ENCODE measurements at regions not wholly inside any gene's neighbourhood (a gene's known extent, or its start where the extent isn't known, plus 50 kb on each side); places are given as distances from the start of the nearest gene placed in this dataset.

DNA sequence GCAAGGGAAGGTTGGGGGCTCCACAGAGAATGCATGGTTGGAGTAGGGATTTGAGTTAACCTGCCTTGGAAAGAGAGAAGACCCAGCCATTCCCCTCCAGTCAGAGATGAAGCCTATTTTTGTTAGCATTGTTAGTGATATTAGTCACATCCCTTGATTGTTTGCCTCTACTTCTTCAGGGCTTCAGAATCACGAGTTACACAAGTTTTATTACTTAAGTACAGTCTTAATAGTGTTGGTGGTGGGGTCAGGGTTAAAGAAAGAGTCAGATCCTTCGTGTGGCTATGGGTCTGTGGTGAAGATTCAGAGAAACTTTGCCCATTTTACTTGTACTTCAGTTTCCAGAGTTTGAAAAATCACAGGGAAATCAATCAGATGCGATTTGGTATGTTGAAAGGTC lies 363.1 kb downstream of the LRIG3 start:
- no peak for DNase-seq (ENCODE audit: low spot score)
- no peaks in the 10 kb centered on the region for H3K36me3 ChIP-seq (ENCODE audit: control insufficient read depth in 4 of 4, insufficient read depth in 3 of 4, low read depth in 1 of 4, low read length in 3 of 4)
- H3K9ac ChIP-seq (ENCODE audit: low read depth in 1 of 2, low read length in 2 of 2): no peak overlapping the region
- no peaks in the 10 kb centered on the region for H3K27me3 ChIP-seq (ENCODE audit: control insufficient read depth in 4 of 4, insufficient read depth in 4 of 4, low read length in 3 of 4)
- no peak overlapping the region for H3K27ac ChIP-seq (ENCODE audit: low read depth in 1 of 2, low read length in 2 of 2)
- no peaks in the 10 kb centered on the region for H3K9me3 ChIP-seq (ENCODE audit: control insufficient read depth in 4 of 4, low read length in 3 of 4)
- H3K4me3 ChIP-seq (ENCODE audit: low read depth in 1 of 3, low read length in 3 of 3): no peak overlapping the region
- H3K4me1 ChIP-seq (ENCODE audit: control insufficient read depth in 4 of 4, insufficient read depth in 4 of 4, low read length in 3 of 4): no peaks in the 10 kb centered on the region
- 36% methylated on average over 3 of the region's 3 CpGs for WGBS
- TF ChIP-seq FOXA1 (IDR thresholded peaks at IDR 0.05): no peak
- no peak for TF ChIP-seq FOXA2 (IDR thresholded peaks at IDR 0.05)
- TF ChIP-seq HNF4A (conservative IDR thresholded peaks at IDR 0.05): no peak
- TF ChIP-seq SP1 (IDR thresholded peaks at IDR 0.05): no peak
- TF ChIP-seq TAF1 (conservative IDR thresholded peaks at IDR 0.05): no peak
- TF ChIP-seq YY1 (IDR thresholded peaks at IDR 0.05): no peak
- TF ChIP-seq, protein P1, sequence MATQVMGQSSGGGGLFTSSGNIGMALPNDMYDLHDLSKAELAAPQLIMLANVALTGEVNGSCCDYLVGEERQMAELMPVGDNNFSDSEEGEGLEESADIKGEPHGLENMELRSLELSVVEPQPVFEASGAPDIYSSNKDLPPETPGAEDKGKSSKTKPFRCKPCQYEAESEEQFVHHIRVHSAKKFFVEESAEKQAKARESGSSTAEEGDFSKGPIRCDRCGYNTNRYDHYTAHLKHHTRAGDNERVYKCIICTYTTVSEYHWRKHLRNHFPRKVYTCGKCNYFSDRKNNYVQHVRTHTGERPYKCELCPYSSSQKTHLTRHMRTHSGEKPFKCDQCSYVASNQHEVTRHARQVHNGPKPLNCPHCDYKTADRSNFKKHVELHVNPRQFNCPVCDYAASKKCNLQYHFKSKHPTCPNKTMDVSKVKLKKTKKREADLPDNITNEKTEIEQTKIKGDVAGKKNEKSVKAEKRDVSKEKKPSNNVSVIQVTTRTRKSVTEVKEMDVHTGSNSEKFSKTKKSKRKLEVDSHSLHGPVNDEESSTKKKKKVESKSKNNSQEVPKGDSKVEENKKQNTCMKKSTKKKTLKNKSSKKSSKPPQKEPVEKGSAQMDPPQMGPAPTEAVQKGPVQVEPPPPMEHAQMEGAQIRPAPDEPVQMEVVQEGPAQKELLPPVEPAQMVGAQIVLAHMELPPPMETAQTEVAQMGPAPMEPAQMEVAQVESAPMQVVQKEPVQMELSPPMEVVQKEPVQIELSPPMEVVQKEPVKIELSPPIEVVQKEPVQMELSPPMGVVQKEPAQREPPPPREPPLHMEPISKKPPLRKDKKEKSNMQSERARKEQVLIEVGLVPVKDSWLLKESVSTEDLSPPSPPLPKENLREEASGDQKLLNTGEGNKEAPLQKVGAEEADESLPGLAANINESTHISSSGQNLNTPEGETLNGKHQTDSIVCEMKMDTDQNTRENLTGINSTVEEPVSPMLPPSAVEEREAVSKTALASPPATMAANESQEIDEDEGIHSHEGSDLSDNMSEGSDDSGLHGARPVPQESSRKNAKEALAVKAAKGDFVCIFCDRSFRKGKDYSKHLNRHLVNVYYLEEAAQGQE (IDR thresholded peaks at IDR 0.05): no peak
- TF ChIP-seq, protein P2, sequence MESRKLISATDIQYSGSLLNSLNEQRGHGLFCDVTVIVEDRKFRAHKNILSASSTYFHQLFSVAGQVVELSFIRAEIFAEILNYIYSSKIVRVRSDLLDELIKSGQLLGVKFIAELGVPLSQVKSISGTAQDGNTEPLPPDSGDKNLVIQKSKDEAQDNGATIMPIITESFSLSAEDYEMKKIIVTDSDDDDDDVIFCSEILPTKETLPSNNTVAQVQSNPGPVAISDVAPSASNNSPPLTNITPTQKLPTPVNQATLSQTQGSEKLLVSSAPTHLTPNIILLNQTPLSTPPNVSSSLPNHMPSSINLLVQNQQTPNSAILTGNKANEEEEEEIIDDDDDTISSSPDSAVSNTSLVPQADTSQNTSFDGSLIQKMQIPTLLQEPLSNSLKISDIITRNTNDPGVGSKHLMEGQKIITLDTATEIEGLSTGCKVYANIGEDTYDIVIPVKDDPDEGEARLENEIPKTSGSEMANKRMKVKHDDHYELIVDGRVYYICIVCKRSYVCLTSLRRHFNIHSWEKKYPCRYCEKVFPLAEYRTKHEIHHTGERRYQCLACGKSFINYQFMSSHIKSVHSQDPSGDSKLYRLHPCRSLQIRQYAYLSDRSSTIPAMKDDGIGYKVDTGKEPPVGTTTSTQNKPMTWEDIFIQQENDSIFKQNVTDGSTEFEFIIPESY (IDR thresholded peaks at IDR 0.05): no peak
- TF ChIP-seq, protein P3, sequence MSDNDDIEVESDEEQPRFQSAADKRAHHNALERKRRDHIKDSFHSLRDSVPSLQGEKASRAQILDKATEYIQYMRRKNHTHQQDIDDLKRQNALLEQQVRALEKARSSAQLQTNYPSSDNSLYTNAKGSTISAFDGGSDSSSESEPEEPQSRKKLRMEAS (IDR thresholded peaks at IDR 0.05): no peak
- TF ChIP-seq GABPA (IDR thresholded peaks at IDR 0.05 in 1 of 2, conservative IDR thresholded peaks at IDR 0.05 in 1 of 2): no peak
- no peak for TF ChIP-seq NR2F2 (IDR thresholded peaks at IDR 0.05)
- TF ChIP-seq, protein P4, sequence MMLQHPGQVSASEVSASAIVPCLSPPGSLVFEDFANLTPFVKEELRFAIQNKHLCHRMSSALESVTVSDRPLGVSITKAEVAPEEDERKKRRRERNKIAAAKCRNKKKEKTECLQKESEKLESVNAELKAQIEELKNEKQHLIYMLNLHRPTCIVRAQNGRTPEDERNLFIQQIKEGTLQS (IDR thresholded peaks at IDR 0.05): no peak
- TF ChIP-seq, protein P5, sequence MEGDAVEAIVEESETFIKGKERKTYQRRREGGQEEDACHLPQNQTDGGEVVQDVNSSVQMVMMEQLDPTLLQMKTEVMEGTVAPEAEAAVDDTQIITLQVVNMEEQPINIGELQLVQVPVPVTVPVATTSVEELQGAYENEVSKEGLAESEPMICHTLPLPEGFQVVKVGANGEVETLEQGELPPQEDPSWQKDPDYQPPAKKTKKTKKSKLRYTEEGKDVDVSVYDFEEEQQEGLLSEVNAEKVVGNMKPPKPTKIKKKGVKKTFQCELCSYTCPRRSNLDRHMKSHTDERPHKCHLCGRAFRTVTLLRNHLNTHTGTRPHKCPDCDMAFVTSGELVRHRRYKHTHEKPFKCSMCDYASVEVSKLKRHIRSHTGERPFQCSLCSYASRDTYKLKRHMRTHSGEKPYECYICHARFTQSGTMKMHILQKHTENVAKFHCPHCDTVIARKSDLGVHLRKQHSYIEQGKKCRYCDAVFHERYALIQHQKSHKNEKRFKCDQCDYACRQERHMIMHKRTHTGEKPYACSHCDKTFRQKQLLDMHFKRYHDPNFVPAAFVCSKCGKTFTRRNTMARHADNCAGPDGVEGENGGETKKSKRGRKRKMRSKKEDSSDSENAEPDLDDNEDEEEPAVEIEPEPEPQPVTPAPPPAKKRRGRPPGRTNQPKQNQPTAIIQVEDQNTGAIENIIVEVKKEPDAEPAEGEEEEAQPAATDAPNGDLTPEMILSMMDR (IDR thresholded peaks at IDR 0.05; ENCODE audit: low read depth, low read length, missing input control): no peak
- no peak for TF ChIP-seq EGR1 (IDR thresholded peaks at IDR 0.05; ENCODE audit: low read depth in 2 of 2)
- no peak for TF ChIP-seq HNF4G (IDR thresholded peaks at IDR 0.05)
- TF ChIP-seq RAD21 (IDR thresholded peaks at IDR 0.05): no peak
- TF ChIP-seq JUND (IDR thresholded peaks at IDR 0.05): no peak
- no peak for TF ChIP-seq RXRA (IDR thresholded peaks at IDR 0.05)

Measured in liver (tissue), 8 donors.